A204.1 (cell line): ENCODE measurements at regions not wholly inside any gene's neighbourhood (a gene's known extent, or its start where the extent isn't known, plus 50 kb on each side); places are given as distances from the start of the nearest gene placed in this dataset.
"Not testable (repeated sequence)": the region's sequence is repeated elsewhere in the genome, so short reads cannot be mapped to it uniquely, and the experiment has no call there.

Experiments used
- FAIRE-seq: peaks from 2 replicates; lab custom pipeline; 2012; peaks lifted over from hg19 to GRCh38; lab: Jason Lieb, UNC

DNA sequence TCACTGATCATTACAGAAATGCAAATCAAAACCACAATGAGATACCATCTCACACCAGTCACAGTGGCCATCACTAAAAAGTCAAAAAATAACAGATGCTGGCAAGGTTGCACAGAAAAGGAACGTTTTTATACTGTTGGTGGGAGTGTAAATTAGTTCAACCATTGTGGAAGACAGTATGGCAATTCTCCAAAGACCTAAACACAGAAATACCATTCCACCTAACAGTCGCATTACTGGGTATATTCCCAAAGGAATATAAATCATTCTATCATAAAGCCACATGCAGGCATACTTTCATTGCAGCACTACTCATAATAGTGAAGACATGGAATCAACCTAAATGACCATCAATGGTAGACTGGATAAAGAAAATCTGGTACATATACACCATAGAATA lies 83.2 kb upstream of the ARID5B start:
- FAIRE-seq = not testable (repeated sequence)

DNA sequence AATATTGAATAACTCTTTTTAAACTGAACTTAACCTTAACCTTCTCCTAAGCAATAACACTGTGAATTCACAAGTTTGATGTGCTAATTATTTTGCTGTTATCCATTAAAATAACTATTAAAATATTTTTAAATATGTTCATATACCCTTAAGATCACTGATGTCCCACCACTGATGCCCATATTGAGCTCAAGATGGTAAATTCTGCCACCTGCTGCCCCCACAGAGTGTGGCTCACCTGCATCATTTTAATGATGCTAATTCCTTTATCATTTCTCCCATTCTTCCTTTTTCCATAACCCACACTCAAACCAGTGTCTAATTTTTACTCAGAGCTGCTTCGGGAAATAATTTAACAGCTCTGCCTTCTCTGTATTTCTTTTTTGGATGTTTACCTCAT lies 82.3 kb upstream of the ARID5B start:
- FAIRE-seq = no peak

DNA sequence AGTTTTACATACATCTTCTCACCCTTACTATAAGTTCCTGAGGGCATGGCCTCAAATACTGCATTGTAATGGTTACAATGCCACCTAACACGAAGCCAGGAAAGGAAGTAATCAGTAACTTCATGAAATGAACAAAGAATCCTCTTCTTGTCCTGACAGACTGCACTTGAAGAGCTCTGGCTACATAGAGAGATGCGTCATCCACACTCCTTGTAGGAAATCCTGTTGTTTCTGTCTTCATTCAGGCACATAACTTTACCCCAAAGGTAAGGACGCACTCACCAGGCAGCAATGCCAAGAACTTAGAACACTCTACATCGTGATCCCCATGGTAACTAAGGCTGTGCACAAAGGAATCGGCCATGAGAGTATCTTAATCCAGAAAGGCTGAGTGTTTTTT lies 80.3 kb upstream of the ARID5B start:
- FAIRE-seq = no peak

DNA sequence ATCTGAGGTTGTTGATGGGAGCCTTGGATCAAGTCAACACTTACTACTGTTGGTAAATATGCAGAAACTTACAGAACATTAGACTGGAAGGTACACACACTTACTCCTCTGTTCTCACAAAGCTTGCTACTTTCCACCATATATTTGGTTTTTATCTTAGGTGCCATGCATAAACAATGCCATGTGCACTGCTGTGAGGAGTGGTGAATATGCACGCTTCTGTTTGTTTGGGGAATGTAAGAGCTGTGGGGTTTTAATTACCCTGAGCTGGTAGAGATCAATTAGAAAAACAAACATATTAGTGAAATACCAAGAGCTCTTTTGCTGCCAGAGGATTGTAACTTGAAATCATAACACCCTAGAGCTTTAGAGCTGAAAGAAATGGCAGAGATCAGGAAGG lies 79.8 kb upstream of the ARID5B start:
- no peak for FAIRE-seq

DNA sequence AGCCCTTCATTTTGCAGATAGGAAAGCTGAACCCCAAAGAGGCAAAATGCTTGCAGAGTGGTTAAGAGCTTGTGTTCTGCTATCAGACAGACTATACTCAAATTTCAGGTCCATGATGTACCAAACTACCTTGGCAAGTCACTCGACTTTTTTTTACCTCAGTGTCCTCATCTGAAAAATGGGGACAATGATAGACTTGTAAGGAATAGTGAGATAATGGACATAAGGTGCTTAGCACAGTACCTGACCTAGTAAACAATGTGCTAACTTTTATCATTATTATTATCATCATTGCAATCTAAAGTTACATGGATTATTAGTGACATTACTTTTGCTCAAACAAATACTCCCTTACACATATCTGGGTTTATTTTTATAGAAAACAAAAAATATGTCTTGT lies 79.4 kb upstream of the ARID5B start:
- FAIRE-seq = no peak

DNA sequence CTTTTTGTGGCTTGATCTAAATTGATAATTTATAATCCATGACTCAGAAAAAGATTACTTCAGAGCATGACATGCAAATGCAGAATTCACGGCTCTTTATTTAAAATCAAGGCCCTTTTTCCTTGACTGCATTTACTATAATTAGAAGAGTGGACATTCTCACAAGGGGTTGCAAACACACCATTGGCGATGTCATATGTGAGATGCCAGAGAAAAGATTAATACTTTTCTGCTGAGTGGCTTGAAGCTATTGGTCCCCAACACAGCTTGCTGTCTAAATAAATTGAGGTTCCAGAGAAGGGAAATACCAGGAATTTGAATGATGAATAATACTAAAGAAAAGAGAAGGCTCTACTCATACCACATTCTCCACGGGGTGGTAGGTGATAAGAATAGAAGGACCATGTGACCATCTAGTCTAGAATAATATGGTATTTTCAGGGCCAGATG lies 78.7 kb upstream of the ARID5B start:
- no peak for FAIRE-seq

DNA sequence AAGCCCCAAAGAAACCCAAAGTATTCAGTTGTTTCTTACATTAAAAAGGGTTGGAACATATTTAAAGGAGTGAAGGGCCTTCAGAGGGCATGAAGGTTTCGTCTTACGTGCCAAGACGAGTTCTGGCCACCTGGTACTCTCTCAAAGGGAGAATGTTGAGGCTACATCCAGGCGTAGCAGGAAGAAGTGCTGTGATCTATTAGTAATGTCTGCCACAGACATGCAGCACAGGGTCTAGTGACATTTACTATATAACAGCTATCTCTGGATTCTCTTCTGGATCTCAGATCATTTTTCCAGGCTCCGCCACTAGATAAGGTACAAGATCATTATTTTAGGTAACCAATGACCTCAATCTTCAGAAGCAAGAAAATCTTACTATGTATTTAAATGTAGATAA lies 76.5 kb upstream of the ARID5B start:
- FAIRE-seq = no peak

DNA sequence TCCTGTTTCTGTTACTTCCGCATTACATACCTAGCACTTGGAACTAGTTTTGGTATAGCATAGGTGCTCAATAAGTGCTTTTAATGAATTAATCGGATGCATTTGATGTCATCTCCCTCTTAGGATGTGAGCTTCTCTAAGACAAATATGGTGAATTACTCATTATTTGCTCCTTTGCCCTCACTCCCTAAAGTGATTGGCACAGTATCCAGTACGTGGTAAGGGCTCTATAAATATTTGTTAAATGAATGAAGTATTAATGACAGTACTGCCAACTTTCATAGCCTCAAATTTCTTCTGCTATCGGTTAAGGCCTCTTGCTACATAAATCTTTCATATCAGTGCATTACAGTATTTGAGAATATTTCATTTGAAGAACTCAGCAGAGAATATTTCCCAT lies 75.9 kb upstream of the ARID5B start:
- FAIRE-seq = no peak

DNA sequence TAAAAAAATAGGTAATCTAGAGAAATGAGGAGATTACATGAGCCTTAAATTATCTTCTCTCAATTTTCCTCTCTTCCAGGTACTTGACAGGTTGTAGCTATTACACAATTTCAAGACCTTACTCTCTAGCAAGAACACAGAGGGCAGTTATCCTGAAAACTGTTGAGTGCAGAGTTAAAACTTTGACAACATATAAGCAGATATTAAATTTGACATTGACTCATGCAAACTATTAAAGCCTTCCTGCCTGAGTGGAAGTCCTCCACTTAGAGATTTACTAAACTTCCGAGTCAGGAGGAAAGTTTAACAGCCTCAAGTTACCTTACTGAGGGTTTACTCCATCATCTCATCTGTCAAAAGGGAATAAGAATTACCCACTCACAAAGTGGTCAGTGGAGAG lies 73.5 kb upstream of the ARID5B start:
- FAIRE-seq = no peak

DNA sequence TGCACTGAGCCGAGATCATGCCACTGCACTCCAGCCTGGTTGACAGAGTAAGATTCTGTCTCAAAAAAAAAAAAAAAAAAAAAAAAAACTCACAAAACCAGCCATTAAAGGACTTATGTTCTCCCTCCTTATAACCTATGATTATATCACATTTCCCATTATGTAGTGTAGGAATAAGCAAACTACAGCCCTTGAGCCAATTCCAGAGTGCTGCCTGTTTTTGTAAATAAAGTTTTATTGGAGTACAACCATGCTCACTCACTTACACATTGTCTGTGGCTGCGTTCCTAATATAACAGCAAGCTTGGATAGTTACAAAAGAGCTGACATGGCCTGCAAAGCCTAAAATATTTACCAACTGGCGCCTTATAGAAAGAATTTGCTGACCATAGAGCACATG lies 72.7 kb upstream of the ARID5B start:
- no peak for FAIRE-seq

DNA sequence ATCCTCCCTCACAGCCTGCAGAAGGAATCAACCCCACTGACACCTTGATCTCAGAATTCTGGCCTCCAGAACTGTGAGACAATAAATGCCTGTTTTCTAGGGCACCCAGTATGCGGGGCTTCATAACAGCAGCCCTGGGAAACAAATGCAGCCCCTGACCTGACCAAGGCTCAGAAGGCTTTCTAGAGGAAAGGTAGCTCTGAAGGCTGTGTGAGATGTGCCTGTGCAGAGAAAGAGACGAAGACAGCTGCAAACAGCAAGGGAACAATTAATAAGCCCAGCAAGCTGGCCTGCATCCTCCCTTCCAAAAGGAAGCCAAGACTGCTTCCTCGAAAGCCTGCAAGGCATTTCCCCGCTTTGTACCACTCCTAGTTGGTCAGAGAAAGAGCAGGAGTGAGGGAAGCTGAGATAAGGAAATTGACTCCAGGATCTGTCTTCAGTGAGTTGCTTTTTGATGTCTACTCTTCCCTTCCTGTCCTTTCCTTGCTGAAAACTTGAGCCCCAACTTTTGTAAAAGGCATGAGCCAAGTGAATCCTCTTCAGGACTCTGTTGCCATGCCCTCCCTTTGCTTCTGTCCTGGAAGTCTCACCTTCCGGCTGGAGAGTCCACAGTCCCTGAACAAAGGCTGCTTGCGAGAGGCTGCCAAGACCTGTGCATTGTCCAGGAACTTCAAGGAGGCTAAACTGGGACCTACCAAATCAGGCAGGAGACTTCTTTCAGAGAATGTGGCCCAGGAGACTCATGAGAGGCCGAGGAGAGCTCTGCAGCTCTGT lies 71.2 kb upstream of the ARID5B start:
- no peak for FAIRE-seq

DNA sequence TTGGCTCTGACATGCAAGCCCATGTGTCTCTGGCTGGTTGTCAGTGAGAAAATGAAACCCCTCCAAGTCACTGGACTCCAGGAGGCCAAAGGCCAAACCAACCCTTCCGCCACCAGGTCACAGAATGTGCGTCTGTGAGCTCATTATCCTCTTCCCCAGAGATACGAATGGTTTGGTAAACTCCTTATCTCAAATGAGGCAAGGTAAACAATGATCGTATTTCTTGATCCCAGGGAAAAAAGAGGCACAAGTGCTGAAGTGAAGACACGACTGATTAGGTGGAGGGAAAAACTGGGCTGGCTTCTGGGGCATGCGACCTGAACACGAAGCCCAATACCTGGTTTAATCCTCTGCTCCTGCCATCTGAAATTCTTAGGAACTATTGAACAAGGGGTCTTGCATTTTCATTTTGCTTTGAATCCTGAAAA lies 70.6 kb upstream of the ARID5B start:
- FAIRE-seq = no peak

DNA sequence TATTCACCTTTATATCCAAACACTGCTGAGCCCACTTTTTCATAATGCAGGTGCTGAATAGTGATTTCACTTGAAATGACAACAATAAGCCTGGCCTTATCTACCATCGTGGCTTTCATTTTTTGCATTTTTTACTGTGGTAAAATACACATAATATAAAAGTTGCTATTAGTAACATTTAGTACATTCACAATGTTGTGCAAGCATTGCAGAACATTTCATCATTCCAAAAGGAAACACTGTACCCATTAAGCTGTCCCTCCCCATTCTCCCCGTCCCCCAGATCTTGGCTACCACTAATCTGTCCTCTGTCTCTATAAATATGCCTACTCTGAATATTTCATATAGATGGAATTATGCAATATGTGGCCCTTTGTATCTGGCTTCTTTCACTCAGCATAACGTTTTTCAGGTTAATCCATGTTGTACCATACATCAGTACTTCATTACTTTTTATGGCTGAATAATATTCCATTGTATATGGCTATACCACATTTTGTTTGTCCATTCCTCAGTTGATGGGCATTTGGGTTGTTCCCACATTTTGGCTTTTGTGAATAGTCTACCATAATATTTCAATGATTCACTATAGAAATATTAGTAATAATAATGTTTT lies 68.5 kb upstream of the ARID5B start:
- FAIRE-seq = no peak

DNA sequence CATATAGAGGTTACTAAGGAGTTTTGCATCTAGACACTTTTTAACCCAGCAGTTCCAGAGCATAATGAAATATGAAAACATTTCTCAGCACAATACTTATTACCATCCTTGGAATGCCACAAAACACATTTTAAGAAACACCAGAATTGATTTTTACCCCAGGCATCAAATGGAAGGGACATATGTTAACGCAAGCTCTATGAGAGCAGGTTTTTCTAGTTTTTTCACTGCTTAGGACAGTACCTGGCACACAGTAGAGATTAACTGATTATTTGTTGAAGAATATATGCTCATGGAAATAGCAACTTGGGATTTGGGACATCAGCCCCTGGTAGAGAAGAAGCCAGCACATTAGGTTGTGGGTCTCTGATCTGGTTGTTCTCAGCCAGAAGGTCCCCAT lies 67.0 kb upstream of the ARID5B start:
- no peak for FAIRE-seq

DNA sequence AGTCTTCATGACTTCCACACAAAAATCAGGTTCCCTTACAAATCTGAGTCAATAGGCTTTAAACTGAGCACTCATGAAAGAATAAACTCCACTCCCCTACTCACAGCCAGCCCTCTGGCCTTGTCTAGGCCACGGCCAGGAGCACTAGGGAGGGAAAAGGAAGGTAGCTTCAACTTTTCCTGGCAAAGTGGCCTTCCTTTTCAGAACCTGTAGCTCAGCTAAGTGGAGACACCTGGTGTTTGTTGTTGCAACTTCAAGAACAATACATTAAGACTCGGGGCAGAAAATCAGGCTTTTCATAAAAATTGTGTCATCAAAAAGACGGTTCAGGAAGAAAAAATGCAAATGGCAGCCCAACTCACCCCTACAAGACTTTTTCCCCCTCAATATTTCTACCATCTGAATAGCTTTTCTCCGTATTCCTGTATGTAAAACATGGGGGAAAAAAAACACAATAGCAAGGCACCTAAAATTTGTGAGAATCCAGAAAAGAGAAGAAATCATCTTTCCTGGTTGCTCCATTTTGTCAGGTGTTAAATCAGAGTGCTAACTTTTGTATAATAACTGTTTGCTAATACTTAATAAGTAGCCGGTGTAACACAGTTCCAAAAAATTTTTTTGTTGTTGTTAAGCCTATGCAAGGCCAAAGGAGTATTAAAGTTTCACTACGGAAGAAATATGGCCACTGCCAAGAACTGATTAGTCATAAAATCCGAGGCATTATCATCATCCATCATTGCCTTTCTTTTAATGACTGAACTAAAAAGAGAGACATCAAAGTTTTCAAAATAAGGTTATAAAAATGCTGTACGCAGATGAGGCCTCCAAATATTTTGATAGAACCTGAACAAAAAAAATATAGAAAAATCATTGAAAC lies 66.2 kb upstream of the ARID5B start:
- FAIRE-seq = peak; percentile 99

DNA sequence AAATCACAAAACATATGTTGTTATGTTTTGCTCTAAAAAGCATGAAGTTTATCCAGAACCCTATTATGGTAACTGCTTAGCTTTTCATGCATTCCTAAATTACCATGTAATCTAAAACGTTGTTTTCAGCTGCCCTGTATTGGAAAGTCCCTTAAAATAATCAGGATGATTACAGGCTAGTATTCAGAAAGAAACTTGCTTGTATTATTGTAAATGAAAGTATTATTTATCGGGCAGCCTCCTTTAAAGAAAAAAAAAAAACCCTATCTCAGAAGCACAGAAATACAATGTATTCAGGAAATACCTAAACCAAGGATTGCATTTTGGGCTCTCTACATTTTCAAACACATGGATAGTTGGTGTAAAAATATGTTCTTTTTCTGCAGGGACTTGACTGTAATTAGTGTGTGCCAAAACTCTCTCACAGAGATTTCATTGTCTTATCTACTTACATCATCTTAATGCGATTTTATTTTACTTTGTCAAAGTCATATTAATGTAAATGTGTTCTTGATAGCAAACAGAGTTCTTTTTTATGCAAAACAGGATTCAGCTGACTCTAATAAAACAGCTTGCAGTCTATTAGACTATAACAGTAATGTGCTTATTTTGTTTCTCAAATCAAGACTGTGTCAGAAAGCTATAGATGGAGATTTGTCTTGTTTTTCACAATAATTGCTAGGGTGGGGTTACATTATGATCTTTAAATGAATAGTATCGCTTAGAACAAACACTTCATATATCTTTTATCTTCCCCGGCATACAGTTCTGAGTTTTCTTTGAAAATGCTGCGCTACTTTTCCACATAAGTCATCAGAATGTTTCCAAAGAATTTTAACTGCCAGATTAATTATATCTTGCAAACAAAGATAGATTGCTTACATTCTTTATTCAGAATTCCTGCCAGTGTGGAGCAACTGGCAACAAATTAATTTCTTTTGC lies 65.3 kb upstream of the ARID5B start:
- FAIRE-seq = no peak

DNA sequence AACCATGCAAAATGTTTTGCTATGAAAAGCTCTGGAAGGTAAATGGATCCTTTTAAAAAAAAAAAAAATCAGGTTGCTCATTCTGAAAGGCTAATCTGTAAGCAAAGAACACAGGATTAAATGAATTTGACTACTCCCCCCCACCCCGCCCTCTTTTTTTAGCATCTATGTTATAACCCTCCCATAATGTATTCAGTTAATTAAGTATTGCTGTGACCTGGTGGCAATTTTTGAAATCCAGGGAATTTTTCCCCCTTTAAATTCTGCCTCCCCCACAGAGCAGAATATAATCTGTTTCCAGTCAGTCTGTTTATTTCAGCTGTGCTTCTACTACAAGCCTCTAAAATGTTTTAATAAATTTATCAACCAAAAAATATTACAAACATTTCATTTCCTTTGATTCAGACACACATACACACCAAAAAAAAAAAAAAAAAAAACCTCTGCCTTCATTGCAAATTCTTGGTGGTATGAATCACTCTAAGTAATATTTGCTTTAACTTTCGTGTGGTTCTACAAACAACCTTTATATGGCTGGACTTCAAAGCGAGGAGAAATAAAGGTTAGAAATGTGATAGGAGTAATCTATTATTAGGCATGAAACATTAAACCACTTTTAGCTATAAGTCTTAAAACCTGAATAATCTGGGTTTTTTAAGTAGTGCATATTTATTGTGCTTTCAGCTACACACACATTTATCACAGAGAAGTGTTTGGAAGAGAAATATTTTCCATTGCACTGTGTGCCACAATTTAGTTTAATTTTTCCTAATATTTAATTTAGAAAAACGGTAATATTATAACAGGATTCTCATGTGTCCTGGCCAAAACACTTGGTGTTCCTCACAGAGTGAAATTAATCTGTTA lies 64.4 kb upstream of the ARID5B start:
- FAIRE-seq = peak; percentile 99

DNA sequence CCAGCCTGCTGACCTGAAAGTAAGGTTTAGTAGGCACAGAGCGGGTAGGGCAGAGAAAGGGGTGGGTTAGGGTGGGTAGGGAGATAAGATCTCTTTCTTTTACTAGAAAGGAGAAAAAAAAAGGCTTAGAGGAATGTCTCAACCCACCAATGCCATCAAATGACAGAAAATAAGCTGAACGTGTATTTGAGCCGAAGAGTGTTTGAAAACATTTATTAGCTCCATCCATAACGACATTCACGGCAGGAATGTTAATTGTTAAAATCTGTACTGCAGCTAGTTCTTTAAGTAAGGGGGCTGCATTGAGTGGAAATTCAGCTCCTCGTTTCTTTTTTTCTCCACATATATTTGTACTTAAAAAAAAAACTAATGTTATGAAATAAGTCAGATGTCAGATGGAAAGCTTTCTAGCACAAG lies 63.7 kb upstream of the ARID5B start:
- FAIRE-seq = no peak

DNA sequence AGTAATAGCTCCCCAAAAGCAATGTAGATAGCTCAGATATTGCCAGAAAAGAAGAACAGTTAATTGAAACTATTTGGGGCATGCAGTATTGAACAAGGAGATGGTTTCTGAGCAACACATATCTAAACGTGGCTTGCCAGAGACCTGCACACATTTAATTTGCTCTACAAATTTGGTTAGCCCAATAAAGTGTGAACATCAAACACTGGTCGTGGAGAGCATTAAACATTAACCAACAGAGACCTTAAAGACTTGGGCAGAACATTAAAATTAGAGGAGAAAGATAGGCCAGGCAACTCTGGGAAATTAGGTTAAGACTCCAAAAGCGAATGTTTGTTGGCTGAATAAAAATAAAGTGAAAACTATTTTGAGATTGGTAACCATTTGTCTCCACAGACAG lies 61.6 kb upstream of the ARID5B start:
- no peak for FAIRE-seq

DNA sequence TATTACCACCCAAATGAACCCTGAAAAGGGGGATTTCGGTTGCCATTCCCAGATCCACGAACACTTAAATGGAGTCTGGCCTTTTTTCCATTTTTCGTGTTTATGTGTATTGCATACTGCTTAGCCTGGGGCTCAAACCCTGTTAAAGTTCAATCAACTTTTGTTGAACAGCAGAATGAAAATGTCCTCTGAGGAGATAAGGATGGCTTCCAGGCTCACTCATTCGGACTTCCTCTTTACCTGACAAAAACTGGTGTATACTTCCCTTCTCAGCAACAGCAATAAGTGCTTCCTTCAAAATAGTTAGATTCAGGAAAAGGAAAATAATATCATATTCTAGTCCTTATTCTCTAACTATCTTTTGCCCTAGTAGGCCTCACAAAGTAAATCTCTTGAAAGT lies 61.1 kb upstream of the ARID5B start:
- no peak for FAIRE-seq

DNA sequence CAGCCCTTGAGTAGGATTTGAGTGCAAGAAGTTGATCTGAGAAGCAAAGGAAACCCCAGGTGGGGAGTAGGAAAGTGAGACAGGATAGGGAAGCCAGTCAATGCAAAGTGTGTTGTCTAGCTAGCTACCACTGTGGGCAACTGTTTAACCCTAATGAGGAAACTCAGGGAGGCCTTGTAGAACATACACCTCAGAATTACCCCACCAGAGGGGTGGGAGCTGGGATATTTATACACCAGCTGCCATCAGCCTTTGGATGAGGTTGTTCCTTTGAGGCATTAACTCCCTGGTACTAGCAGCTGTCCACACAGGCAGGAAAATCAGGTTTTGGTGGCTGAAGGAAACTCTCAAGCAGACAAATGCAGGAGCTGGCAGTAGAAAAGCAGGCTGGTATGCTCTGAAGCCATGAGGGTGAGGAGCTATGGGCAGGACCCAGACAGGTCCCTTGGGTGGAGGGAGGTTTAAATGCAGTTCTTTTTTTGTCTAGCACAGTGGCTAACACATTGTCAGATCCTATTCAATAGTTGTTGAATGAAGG lies 60.1 kb upstream of the ARID5B start:
- no peak for FAIRE-seq
